Sigmoid colon (tissue), 6 donors: ENCODE measurements at regions not wholly inside any gene's neighbourhood (a gene's known extent, or its start where the extent isn't known, plus 50 kb on each side); places are given as distances from the start of the nearest gene placed in this dataset.

Experiments
- DNase-seq: peaks from one replicate; pipeline ENCODE4 v3.0.0-alpha.2; 2019
- H3K27ac ChIP-seq, 4 donors: fragments of 200-600 bp; sonication (generic); one replicate each; pipeline ENCODE4 v1.5.1; 2016 to 2019; ENCODE audit warnings: mild to moderate bottlenecking in 1 of 4
- H3K27me3 ChIP-seq, 3 donors: fragments of 200-600 bp; sonication (generic); one replicate each; pipeline ENCODE4 v1.5.1; 2019; ENCODE audit warnings: mild to moderate bottlenecking in 1 of 3
- H3K36me3 ChIP-seq, 4 donors: fragments of 200-600 bp; sonication (generic); one replicate each; pipeline ENCODE4 v1.5.1; 2016 to 2019
- H3K4me1 ChIP-seq, 4 donors: fragments of 200-600 bp; sonication (generic); one replicate each; pipeline ENCODE4 v1.5.1; 2017 to 2019
- H3K4me3 ChIP-seq, 4 donors: fragments of 200-600 bp; sonication (generic); one replicate each; pipeline ENCODE4 v1.5.1; 2017 to 2019; ENCODE audit warnings: mild to moderate bottlenecking in 2 of 4, moderate library complexity in 1 of 4
- H3K9me3 ChIP-seq, 4 donors: fragments of 200-600 bp in 3 of 4; sonication (generic) in 3 of 4; one replicate each; pipeline versions ENCODE4 v1.5.1 to v1.6.1; 2013 to 2019
- CTCF ChIP-seq, 4 experiments: fragments of 450-650 bp in 3 of 4; fragments of 200-600 bp in 1 of 4; IDR thresholded peaks; one replicate each; pipeline ENCODE4 v1.5.1; 2016 to 2019; ENCODE audit warnings: antibody characterized with exemption in 4 of 4, mild to moderate bottlenecking in 3 of 4, moderate library complexity in 2 of 4
- EP300 ChIP-seq, 4 donors: sonication (generic); formaldehyde crosslinking; IDR thresholded peaks; one replicate each; pipeline ENCODE4 v1.6.1; 2017; ENCODE audit warnings: antibody characterized with exemption in 4 of 4
- POLR2A ChIP-seq, 2 donors: fragments of 450-650 bp; IDR thresholded peaks; one replicate each; pipeline ENCODE4 v1.6.1; 2016; ENCODE audit warnings: antibody characterized with exemption in 2 of 2, mild to moderate bottlenecking in 2 of 2, moderate library complexity in 2 of 2
- POLR2AphosphoS5 ChIP-seq, 4 donors: sonication (generic); formaldehyde crosslinking; IDR thresholded peaks; one replicate each; pipeline ENCODE4 v1.6.1; 2017; ENCODE audit warnings: antibody characterized with exemption in 4 of 4
- WGBS, 2 donors: extraction: QIAGEN DNeasy Blood & Tissue Kit; methylation state at CpG; one replicate each; pipeline ENCODE4 v1.1.7; 2013; 5-methylcytosine and 5-hydroxymethylcytosine counted together
- intact Hi-C: fragments of 100-400 bp; cut with DNase I; formaldehyde crosslinking; loops from one replicate; pipeline ENCODE4 v1.15.1; 2023
- donor health status: healthy with polysubstance abuse.
- donor health status: healthy.

GRCh38 chr3:113128386-113129015 lies 82.9 kb upstream of the BOC start:
- H3K27ac ChIP-seq = peak overlapping the region in 1 of 4 donors; percentile 25
- WGBS, 2 donors = 76 to 81% methylated on average over 9 of the region's 9 CpGs
- TF ChIP-seq EP300 (IDR thresholded peaks at IDR 0.05) (no peak), CTCF (IDR thresholded peaks at IDR 0.05) (no peak), POLR2A (IDR thresholded peaks at IDR 0.05) (no peak), POLR2AphosphoS5 (IDR thresholded peaks at IDR 0.05) (no peak)
- H3K27me3 ChIP-seq = no peaks in the 10 kb centered on the region
- H3K4me3 ChIP-seq = no peak overlapping the region
- no peaks in the 10 kb centered on the region for H3K36me3 ChIP-seq
- intact Hi-C loops = no loop called here
- DNase-seq = no peak
- H3K9me3 ChIP-seq = no peaks in the 10 kb centered on the region
- H3K4me1 ChIP-seq = peaks cover 0 to 8% (median 3%) of the 10 kb centered on the region in 4 donors

GRCh38 chr3:113129168-113129567 lies 82.2 kb upstream of the BOC start:
- Histone ChIP-seq H3K36me3 (no peaks in the 10 kb centered on the region), H3K27me3 (no peaks in the 10 kb centered on the region), H3K9me3 (no peaks in the 10 kb centered on the region), H3K4me3 (no peak overlapping the region), H3K4me1 (peaks cover 0 to 8% (median 3%) of the 10 kb centered on the region in 4 donors), H3K27ac (peak overlapping the region in 1 of 4 donors; percentile 25)
- 84 to 86% methylated on average over 5 of the region's 5 CpGs for WGBS, 2 donors
- DNase-seq = no peak
- TF ChIP-seq EP300 (IDR thresholded peaks at IDR 0.05) = no peak
- peak in 1 of 4 donors; percentile 44 for TF ChIP-seq POLR2AphosphoS5 (IDR thresholded peaks at IDR 0.05)
- intact Hi-C loops = no loop called here

GRCh38 chr3:113132571-113132996 lies 78.8 kb upstream of the BOC start:
- Histone ChIP-seq H3K9me3 (no peaks in the 10 kb centered on the region), H3K36me3 (no peaks in the 10 kb centered on the region), H3K27me3 (no peaks in the 10 kb centered on the region), H3K4me3 (no peak overlapping the region), H3K27ac (peak overlapping the region; percentile 27 to 55 (median 42)), H3K4me1 (peaks cover 0 to 21% (median 16%) of the 10 kb centered on the region in 4 donors)
- no peak for DNase-seq
- no peak for TF ChIP-seq CTCF (IDR thresholded peaks at IDR 0.05)
- no peak for TF ChIP-seq EP300 (IDR thresholded peaks at IDR 0.05)
- no peak for TF ChIP-seq POLR2A (IDR thresholded peaks at IDR 0.05)
- TF ChIP-seq POLR2AphosphoS5 (IDR thresholded peaks at IDR 0.05) = no peak
- intact Hi-C loops = no loop called here
- 77 to 82% methylated on average over 2 of the region's 2 CpGs for WGBS, 2 donors

- intact Hi-C loops = no loop called here
- WGBS, 2 donors = 83 to 84% methylated on average over 3 of the region's 3 CpGs
- Histone ChIP-seq H3K27ac (peak overlapping the region; percentile 27 to 55 (median 42)), H3K27me3 (no peaks in the 10 kb centered on the region), H3K9me3 (no peaks in the 10 kb centered on the region), H3K4me3 (no peak overlapping the region), H3K4me1 (peaks cover 0 to 21% (median 16%) of the 10 kb centered on the region in 4 donors), H3K36me3 (no peaks in the 10 kb centered on the region)
- TF ChIP-seq CTCF (IDR thresholded peaks at IDR 0.05) (no peak), POLR2AphosphoS5 (IDR thresholded peaks at IDR 0.05) (no peak), POLR2A (IDR thresholded peaks at IDR 0.05) (no peak), EP300 (IDR thresholded peaks at IDR 0.05) (no peak)
- DNase-seq = no peak
Observed at GRCh38 chr3:113133140-113133539, 78.2 kb upstream of the BOC start.

GRCh38 chr3:113136071-113136470 lies 75.3 kb upstream of the BOC start:
- H3K4me1 ChIP-seq = peaks cover 0 to 32% (median 24%) of the 10 kb centered on the region in 4 donors
- DNase-seq = no peak
- intact Hi-C loops = loop anchor here (2.0 kb wide), 1 partner anchor 153 kb away; no protein-coding TSS in a partner anchor
- peak overlapping the region; percentile 10 to 57 (median 38) for H3K27ac ChIP-seq
- no peaks in the 10 kb centered on the region for H3K9me3 ChIP-seq
- 41 to 49% methylated on average over 6 of the region's 6 CpGs for WGBS, 2 donors
- TF ChIP-seq EP300 (IDR thresholded peaks at IDR 0.05) = no peak
- TF ChIP-seq POLR2AphosphoS5 (IDR thresholded peaks at IDR 0.05) = no peak
- TF ChIP-seq CTCF (IDR thresholded peaks at IDR 0.05) = peak; percentile 38 to 58 (median 58)
- H3K27me3 ChIP-seq = no peaks in the 10 kb centered on the region
- H3K4me3 ChIP-seq = no peak overlapping the region
- H3K36me3 ChIP-seq = no peaks in the 10 kb centered on the region
